K562 (cell line): ENCODE measurements at regions not wholly inside any gene's neighbourhood (a gene's known extent, or its start where the extent isn't known, plus 50 kb on each side); places are given as distances from the start of the nearest gene placed in this dataset.
A peak's percentile ranks its signal among the peaks of the same experiment; 100 is the strongest.

Source experiments
- CBX1 ChIP-seq: sonication (generic); IDR thresholded peaks from 2 replicates; pipeline ENCODE4 v1.6.1; 2016; ENCODE audit warnings: antibody characterized with exemption, low read depth, mild to moderate bottlenecking
- GTF2E2 ChIP-seq: fragments of 200-800 bp; sonication (Bioruptor generic); IDR thresholded peaks from 2 replicates; pipeline ENCODE4 v1.6.1; 2016; ENCODE audit warnings: missing genetic modification characterization, missing compliant biosample characterization
- HCFC1 ChIP-seq: IDR thresholded peaks from 2 replicates; pipeline ENCODE4 v1.6.1; 2012; ENCODE audit warnings: low read depth, low read length, improper control_type of control experiment
- KLF13 ChIP-seq: fragments of 450-650 bp; IDR thresholded peaks from 2 replicates; pipeline ENCODE4 v1.6.1; 2016; ENCODE audit warnings: missing genetic modification characterization, low read depth, mild to moderate bottlenecking, missing compliant biosample characterization, moderate library complexity, borderline replicate concordance
- KLF6 ChIP-seq: fragments of 250-450 bp; sonication (Bioruptor Pico); IDR thresholded peaks from 2 replicates; pipeline ENCODE4 v1.4.0; 2020; ENCODE audit warnings: mild to moderate bottlenecking, moderate library complexity, borderline replicate concordance
- NELFE ChIP-seq: IDR thresholded peaks from 2 replicates; pipeline ENCODE4 v1.6.1; 2011; ENCODE audit warnings: mild to moderate bottlenecking; ENCODE audit not compliant: insufficient read depth, insufficient read length
- SAP30 ChIP-seq: fragments of 200-600 bp; sonication (generic); IDR thresholded peaks from 2 replicates; pipeline ENCODE4 v1.6.1; 2012; ENCODE audit warnings: borderline replicate concordance, low read depth, mild to moderate bottlenecking, moderate library complexity, low read length, control low read depth, inconsistent platforms; ENCODE audit not compliant: insufficient read depth, poor library complexity, severe bottlenecking
- ZBTB1 ChIP-seq: sonication (generic); formaldehyde crosslinking; IDR thresholded peaks from 2 replicates; pipeline ENCODE4 v1.8.1; 2023; ENCODE audit warnings: missing genetic modification reagents, low read depth, mild to moderate bottlenecking, borderline replicate concordance
- ZNF232 ChIP-seq: sonication (generic); formaldehyde crosslinking; IDR thresholded peaks from 2 replicates; pipeline ENCODE4 v1.8.0; 2022; ENCODE audit warnings: mild to moderate bottlenecking, missing genetic modification reagents
- TF ChIP-seq, protein P1 (sequence below): IDR thresholded peaks from 2 replicates; pipeline ENCODE4 v1.6.1; 2011; ENCODE audit not compliant: insufficient read length; ENCODE audit errors: extremely low read depth
- TF ChIP-seq, protein P2 (sequence below): fragments of 250-450 bp; sonication (Bioruptor Pico); IDR thresholded peaks from 2 replicates; pipeline ENCODE4 v1.5.0; 2021; ENCODE audit warnings: mild to moderate bottlenecking, moderate library complexity

DNA sequence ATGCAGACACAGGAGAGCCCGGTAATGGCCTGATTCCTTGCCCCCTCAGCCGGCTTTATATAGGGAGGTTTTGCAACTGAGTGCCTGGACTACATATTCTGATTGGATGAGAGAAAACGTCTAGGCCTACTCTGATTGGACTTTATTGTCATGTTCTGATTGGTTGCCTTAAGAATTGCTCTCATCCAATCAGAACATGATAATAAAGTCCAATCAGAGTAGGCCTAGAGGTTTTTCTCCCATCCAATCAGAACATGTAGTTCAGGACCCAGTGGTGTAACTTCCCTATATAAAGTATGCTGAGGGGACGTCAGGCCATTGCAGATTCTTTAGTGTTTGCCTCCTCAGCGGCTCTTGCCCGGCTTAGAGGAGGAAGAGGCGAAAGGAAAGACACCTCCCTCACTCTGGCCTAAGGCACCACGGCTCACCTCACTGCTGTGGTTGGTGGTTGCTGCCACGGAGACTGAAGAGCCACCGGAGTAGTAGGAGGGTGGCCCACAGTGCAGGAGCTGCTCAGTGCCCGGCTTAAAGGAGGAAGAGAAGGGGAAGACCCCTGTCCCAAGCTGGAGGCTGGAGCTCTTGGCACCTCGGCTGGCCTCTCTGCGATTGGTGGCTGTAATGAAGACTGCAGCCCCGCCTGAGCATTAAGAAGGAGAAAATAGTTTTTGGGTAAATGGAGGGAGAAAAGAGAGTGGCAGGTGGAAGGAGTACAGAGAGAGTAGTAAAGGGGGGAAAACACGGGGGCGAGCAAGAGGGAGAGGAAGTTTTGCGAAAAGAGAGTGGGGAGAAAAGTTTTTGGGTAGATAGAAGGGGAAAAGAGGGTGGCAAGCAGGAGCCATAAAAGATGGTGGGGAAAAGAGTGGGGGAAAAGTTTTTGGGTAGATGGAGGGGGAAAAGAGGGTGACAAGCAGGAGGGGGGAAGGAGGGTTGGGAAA is 116.7 kb upstream of the SERPIND1 start (continued):
- TF ChIP-seq SAP30, result no peak
- TF ChIP-seq ZBTB1 (CRISPR knock-in tag), result peak; percentile 83
- peak; percentile 92 for TF ChIP-seq GTF2E2 (tag)
- TF ChIP-seq NELFE, result peak; percentile 75
- 0 out of 2 replicates have a peak, but pooled peaks have one; percentile 42 for TF ChIP-seq KLF6 (CRISPR knock-in tag)
- TF ChIP-seq KLF13 (tag), result no peak; the same call in 1 of the 2 replicates
- TF ChIP-seq ZNF232 (CRISPR knock-in tag), result no peak
- TF ChIP-seq, protein P1, sequence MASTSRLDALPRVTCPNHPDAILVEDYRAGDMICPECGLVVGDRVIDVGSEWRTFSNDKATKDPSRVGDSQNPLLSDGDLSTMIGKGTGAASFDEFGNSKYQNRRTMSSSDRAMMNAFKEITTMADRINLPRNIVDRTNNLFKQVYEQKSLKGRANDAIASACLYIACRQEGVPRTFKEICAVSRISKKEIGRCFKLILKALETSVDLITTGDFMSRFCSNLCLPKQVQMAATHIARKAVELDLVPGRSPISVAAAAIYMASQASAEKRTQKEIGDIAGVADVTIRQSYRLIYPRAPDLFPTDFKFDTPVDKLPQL, result peak; percentile 88
- no peak for TF ChIP-seq CBX1
- TF ChIP-seq, protein P2, sequence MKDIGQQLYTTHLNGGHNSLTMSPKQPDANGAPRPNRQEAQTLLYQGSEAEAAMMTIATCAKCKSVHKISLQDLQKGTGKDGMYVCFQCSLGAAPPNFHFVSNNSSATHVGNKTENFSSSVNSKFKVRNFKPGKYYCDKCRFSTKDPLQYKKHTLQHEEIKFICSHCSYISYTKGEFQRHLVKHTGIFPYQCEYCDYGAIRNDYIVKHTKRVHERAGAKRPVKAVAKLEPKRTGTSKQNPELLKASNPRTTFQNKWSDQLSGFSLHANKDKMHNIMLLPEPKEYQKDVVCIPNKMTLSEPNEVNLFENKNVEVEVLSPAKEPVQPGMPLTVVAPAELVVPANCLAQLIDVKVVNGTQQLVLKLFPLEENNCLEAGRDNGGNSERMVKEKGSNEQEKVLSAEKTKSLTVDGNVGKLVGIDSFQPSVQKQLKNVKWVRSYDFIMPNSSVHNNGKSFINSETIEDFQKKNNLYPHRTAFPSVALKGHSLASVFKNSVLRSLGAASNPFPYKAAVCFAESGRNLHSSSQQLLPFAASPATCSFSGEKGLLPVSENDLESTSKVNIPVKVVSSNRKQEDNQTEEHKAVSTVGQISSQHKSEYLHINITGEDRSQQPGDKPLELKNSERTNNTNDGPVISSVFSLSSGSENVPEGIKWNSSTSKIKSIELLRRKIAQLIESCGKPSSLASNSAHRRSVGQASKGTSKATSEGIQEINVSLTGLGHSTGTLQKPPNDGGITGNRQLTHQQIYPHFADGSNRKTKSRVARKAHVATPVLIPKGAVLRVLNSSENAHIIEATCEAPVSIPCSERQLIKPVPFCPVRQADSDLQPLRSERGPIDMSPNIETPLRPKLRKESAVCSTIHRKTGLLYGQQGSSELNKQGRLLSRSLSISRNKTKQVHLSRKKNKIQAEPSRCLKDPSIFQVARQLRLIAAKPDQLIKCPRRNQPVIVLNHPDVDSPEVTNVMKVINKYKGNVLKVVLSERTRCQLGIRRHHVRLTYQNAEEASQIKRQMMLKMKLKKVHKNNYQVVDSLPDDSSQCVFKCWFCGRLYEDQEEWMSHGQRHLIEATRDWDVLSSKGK (CRISPR knock-in tag), result peak; percentile 42; the same call in 1 of the 2 replicates
- TF ChIP-seq HCFC1, result no peak
